ENCODE measurements at regions not wholly inside any gene's neighbourhood (a gene's known extent, or its start where the extent isn't known, plus 50 kb on each side); places are given as distances from the start of the nearest gene placed in this dataset.
"Not testable (repeated sequence)": the region's sequence is repeated elsewhere in the genome, so short reads cannot be mapped to it uniquely, and the experiment has no call there.

DNA sequence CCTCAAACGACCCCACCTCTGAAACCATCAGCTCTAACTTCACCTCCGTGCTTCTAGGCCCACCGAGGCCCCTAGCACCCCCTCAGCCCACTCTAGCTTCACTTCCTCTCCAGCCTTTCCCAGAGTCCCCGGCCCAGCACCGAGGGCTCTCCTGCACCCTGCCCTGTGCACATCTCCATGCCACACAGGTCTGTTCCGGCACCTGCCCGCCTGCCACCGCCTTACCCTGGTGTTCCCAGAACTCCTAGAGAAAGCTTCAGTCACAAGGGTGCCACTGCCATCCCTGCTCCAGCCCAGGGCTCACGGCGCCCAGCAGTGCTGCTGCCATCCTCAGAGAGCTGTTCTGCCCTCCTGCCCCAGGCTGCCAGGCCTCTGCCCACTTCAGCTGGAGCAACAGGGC, 61.3 kb upstream of the INSIG1 start:
- in situ Hi-C loops (cut with MboI), result no loop called here
- Histone ChIP-seq H3F3A (ENCODE audit: insufficient read depth) (0 out of 2 replicates have a peak, but pooled peaks cover 5% of the 10 kb centered on the region), H3K4me1 (ENCODE audit: insufficient read depth) (no peaks in the 10 kb centered on the region), H4K20me1 (ENCODE audit: insufficient read depth) (no peaks in the 10 kb centered on the region), H2AFZ (no peak overlapping the region), H3K9me2 (ENCODE audit: insufficient read depth) (no peaks in the 10 kb centered on the region), H3K4me3 (no peak overlapping the region), H3K27ac (no peak overlapping the region), H3K79me2 (ENCODE audit: insufficient read depth) (no peaks in the 10 kb centered on the region), H3K4me2 (ENCODE audit: unreplicated experiment) (no peak overlapping the region), H3K9ac (no peak overlapping the region), H3K27me3 (replicated peaks; ENCODE audit: insufficient read depth) (no peaks in the 10 kb centered on the region), H3K9me3 (ENCODE audit: low read depth) (no peaks in the 10 kb centered on the region), H3K36me3 (ENCODE audit: low read depth) (no peaks in the 10 kb centered on the region)
- 77 to 85% methylated on average over 10 of the region's 10 CpGs for WGBS, 2 experiments (ENCODE audit: low coverage in 1 of 2, low lambda C conversion rate in 2 of 2, missing lambda C conversion rate in 2 of 2)
- DNase-seq, result no peak
- TF ChIP-seq EZH2 (IDR thresholded peaks at IDR 0.05; ENCODE audit: insufficient read depth, poor library complexity, severe bottlenecking) (no peak), EZH2phosphoT487 (IDR thresholded peaks at IDR 0.05; ENCODE audit: insufficient read depth, low read depth) (no peak)

DNA sequence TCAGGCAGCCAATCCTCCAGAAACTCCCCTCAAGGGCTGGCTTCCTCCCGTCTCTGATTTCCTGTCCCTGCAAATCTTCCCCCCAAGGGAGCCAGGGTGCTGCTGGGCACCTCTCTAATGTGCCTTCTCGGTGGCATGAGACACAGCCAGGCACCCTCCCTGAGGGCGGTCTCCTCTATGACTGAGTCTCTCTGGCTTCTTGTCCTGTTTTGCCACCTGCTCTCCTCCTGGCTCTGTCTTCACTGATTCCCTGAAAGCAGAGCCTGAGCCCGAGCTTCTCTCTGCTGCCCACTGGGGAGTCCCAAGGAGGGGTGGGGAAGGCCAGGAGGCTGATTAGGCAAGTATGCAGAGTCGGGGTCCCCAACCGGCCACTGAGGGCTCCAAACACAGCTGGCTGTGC, 60.4 kb upstream of the INSIG1 start:
- Histone ChIP-seq H3K4me2 (ENCODE audit: unreplicated experiment) (no peak overlapping the region), H3K9me2 (ENCODE audit: insufficient read depth) (no peaks in the 10 kb centered on the region), H3K27me3 (replicated peaks; ENCODE audit: insufficient read depth) (no peaks in the 10 kb centered on the region), H3K4me1 (ENCODE audit: insufficient read depth) (no peaks in the 10 kb centered on the region), H3K9me3 (ENCODE audit: low read depth) (no peaks in the 10 kb centered on the region), H3K79me2 (ENCODE audit: insufficient read depth) (no peaks in the 10 kb centered on the region), H3K9ac (no peak overlapping the region), H4K20me1 (ENCODE audit: insufficient read depth) (no peaks in the 10 kb centered on the region), H2AFZ (no peak overlapping the region), H3K27ac (no peak overlapping the region), H3K4me3 (no peak overlapping the region), H3K36me3 (ENCODE audit: low read depth) (no peaks in the 10 kb centered on the region), H3F3A (ENCODE audit: insufficient read depth) (0 out of 2 replicates have a peak, but pooled peaks cover 5% of the 10 kb centered on the region)
- 90 to 95% methylated on average over 5 to 6 of the region's 6 CpGs for WGBS, 2 experiments (ENCODE audit: low coverage in 1 of 2, low lambda C conversion rate in 2 of 2, missing lambda C conversion rate in 2 of 2)
- TF ChIP-seq EZH2 (IDR thresholded peaks at IDR 0.05; ENCODE audit: insufficient read depth, poor library complexity, severe bottlenecking) (no peak), EZH2phosphoT487 (IDR thresholded peaks at IDR 0.05; ENCODE audit: insufficient read depth, low read depth) (no peak)
- in situ Hi-C loops (cut with MboI), result no loop called here
- no peak for DNase-seq

DNA sequence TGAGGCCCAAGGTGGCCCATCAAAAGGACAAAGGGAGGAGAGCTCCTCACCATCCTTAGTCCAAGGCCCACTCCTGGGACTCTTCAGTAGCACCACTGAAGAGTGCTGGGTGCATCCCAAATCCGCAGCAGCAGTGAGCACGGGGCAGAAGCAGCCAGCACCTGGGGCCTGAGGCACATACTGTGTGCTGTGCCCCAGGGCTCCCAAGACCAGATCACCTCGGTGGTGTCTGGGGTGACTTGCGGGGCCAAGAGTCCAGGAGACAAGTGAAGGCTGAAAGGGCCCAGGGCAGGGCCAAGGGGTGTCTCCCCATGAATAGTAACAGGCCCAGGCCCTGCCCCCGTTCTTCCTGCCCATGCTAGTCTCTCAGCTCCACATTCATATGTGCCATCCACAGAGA, 59.9 kb upstream of the INSIG1 start:
- H3K36me3 ChIP-seq (ENCODE audit: low read depth), result no peaks in the 10 kb centered on the region
- H3F3A ChIP-seq (ENCODE audit: insufficient read depth), result 0 out of 2 replicates have a peak, but pooled peaks cover 5% of the 10 kb centered on the region
- no peaks in the 10 kb centered on the region for H3K9me3 ChIP-seq (ENCODE audit: low read depth)
- in situ Hi-C loops (cut with MboI), result no loop called here
- H2AFZ ChIP-seq, result no peak overlapping the region
- TF ChIP-seq EZH2 (IDR thresholded peaks at IDR 0.05; ENCODE audit: insufficient read depth, poor library complexity, severe bottlenecking), result no peak
- no peak for TF ChIP-seq EZH2phosphoT487 (IDR thresholded peaks at IDR 0.05; ENCODE audit: insufficient read depth, low read depth)
- H3K9ac ChIP-seq, result no peak overlapping the region
- H3K4me1 ChIP-seq (ENCODE audit: insufficient read depth), result no peaks in the 10 kb centered on the region
- DNase-seq, result no peak
- no peak overlapping the region for H3K4me2 ChIP-seq (ENCODE audit: unreplicated experiment)
- no peaks in the 10 kb centered on the region for H3K27me3 ChIP-seq (replicated peaks; ENCODE audit: insufficient read depth)
- no peaks in the 10 kb centered on the region for H3K79me2 ChIP-seq (ENCODE audit: insufficient read depth)
- 80 to 85% methylated on average over 4 of the region's 5 CpGs for WGBS, 2 experiments (ENCODE audit: low coverage in 1 of 2, low lambda C conversion rate in 2 of 2, missing lambda C conversion rate in 2 of 2)
- H3K27ac ChIP-seq, result no peak overlapping the region
- no peaks in the 10 kb centered on the region for H4K20me1 ChIP-seq (ENCODE audit: insufficient read depth)
- H3K4me3 ChIP-seq, result no peak overlapping the region
- no peaks in the 10 kb centered on the region for H3K9me2 ChIP-seq (ENCODE audit: insufficient read depth)

DNA sequence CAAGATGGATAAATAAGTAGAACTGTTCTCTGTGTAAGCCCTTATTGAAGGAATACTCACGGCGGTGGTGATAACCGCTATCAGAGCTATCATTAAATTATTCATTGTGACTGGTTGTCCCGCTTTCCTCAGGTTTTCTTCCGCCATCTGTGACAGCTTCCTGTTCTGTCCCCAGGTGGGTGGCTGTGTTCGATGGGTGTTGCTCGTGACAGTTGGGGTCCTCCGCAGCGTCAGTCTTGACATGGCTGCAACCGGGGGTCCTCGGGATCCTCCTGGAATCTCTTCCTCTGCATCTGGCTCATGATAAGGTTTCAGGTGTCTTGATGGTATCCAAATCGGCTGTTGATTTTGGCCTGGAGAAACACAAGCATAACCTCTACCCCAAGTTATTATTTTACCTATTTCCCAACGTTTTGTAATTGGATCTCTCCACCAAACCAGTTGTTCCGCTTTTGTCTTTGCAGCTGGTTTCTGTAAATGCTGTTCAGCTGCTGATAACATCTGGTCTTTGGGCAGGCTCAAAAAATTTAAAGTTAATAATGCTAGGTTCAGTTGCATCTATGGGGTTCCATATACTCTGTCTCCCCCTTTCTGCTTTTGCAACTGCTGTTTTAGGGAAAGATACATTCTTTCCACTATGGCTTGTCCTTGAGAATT, 58.1 kb upstream of the INSIG1 start:
- H3K4me3 ChIP-seq; H3K36me3 ChIP-seq (ENCODE audit: low read depth); H3K9ac ChIP-seq; H3K27ac ChIP-seq; H2AFZ ChIP-seq; H3F3A ChIP-seq (ENCODE audit: insufficient read depth); in situ Hi-C loops (cut with MboI); H3K9me2 ChIP-seq (ENCODE audit: insufficient read depth); H4K20me1 ChIP-seq (ENCODE audit: insufficient read depth); H3K9me3 ChIP-seq (ENCODE audit: low read depth); H3K4me1 ChIP-seq (ENCODE audit: insufficient read depth); H3K27me3 ChIP-seq (replicated peaks; ENCODE audit: insufficient read depth); DNase-seq; H3K4me2 ChIP-seq (ENCODE audit: unreplicated experiment); H3K79me2 ChIP-seq (ENCODE audit: insufficient read depth): not testable (repeated sequence)
- 61% methylated on average over 14 of the region's 14 CpGs for WGBS, 2 experiments (ENCODE audit: low coverage in 1 of 2, low lambda C conversion rate in 2 of 2, missing lambda C conversion rate in 2 of 2)

DNA sequence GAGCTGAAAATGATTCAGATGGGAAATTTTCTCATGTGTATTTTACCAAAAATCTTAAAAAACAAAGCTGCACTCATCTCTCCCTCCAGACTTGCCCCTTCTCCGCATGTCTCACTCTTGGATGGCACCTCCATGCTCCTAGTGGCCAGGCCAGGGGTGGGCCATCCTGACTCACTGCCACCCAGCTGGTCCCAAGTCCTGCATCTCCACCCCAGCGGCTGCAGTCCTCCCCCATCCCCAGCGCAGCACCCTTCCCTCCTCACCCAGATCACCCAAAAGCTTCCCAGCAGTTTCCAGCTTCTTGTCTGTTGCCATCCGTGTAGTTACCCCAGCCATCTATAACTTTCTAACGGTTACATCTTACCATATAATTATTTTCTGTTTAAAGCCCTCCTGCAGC, 53.0 kb upstream of the INSIG1 start:
- in situ Hi-C loops (cut with MboI), result no loop called here

More for the DNA sequence above, 53.0 kb upstream of the INSIG1 start:
- H3F3A ChIP-seq (ENCODE audit: insufficient read depth), result no peaks in the 10 kb centered on the region
- H3K9me3 ChIP-seq (ENCODE audit: low read depth), result no peaks in the 10 kb centered on the region
- no peak overlapping the region for H3K4me2 ChIP-seq (ENCODE audit: unreplicated experiment)
- H4K20me1 ChIP-seq (ENCODE audit: insufficient read depth), result no peaks in the 10 kb centered on the region
- no peaks in the 10 kb centered on the region for H3K9me2 ChIP-seq (ENCODE audit: insufficient read depth)
- H3K4me3 ChIP-seq, result no peak overlapping the region
- DNase-seq, result no peak
- TF ChIP-seq EZH2 (IDR thresholded peaks at IDR 0.05; ENCODE audit: insufficient read depth, poor library complexity, severe bottlenecking) (no peak), EZH2phosphoT487 (IDR thresholded peaks at IDR 0.05; ENCODE audit: insufficient read depth, low read depth) (no peak)
- H2AFZ ChIP-seq, result no peak overlapping the region
- no peaks in the 10 kb centered on the region for H3K27me3 ChIP-seq (replicated peaks; ENCODE audit: insufficient read depth)
- no peak overlapping the region for H3K27ac ChIP-seq
- no peak overlapping the region for H3K9ac ChIP-seq
- H3K79me2 ChIP-seq (ENCODE audit: insufficient read depth), result no peaks in the 10 kb centered on the region
- H3K36me3 ChIP-seq (ENCODE audit: low read depth), result no peaks in the 10 kb centered on the region
- no peaks in the 10 kb centered on the region; the same call in 1 of the 2 replicates for H3K4me1 ChIP-seq (ENCODE audit: insufficient read depth)
- WGBS, 2 experiments (ENCODE audit: low coverage in 1 of 2, low lambda C conversion rate in 2 of 2, missing lambda C conversion rate in 2 of 2), result 82 to 91% methylated on average over 5 of the region's 5 CpGs

Measured in GM23248 (cell line).